HK-2 (cell line): ENCODE measurements at regions not wholly inside any gene's neighbourhood (a gene's known extent, or its start where the extent isn't known, plus 50 kb on each side); places are given as distances from the start of the nearest gene placed in this dataset.

Experiments
- DNase-seq: peaks from one replicate; pipeline ENCODE4 v3.0.0-alpha.2; 2018; ENCODE audit not compliant: unreplicated experiment

DNA sequence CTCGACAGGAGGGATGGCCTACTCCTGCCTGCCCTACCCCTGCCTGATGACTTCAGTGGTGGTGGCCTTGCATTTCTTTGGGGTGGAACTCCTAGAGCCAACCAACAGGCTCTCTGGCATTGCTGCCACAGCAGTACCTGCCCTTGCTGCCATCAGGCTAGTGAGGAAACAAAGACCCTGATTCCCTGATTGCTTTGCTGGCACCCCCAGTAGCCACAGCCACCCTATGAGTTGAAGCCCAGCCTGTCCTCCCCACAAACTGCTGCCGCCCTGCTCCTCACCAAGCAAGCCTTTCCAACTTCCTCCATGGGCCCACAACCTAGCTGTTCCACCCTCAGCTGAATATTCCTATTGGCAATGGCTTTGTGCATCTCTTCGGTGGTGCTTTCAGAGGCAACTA is 52.5 kb upstream of the KHDRBS2 start:
- no peak for DNase-seq
